AG09309 (cell line): ENCODE measurements at regions not wholly inside any gene's neighbourhood (a gene's known extent, or its start where the extent isn't known, plus 50 kb on each side); places are given as distances from the start of the nearest gene placed in this dataset.
A peak's percentile ranks its signal among the peaks of the same experiment; 100 is the strongest.

Experiments used
- DNase-seq: peaks from one replicate; pipeline ENCODE4 v3.0.0-alpha.2; 2010; ENCODE audit warnings: low read depth
- H3K4me3 ChIP-seq: 2 replicates; pipeline ENCODE4 v1.5.1; 2011; ENCODE audit warnings: mild to moderate bottlenecking, low read depth, low read length, moderate library complexity; ENCODE audit not compliant: control insufficient read depth
- TF ChIP-seq, protein P1 (sequence below): IDR thresholded peaks from 2 replicates; pipeline ENCODE4 v1.5.1; 2011; ENCODE audit warnings: mild to moderate bottlenecking, low read depth, low read length, inconsistent platforms; ENCODE audit not compliant: insufficient read depth, control insufficient read depth; ENCODE audit errors: missing control alignments

DNA sequence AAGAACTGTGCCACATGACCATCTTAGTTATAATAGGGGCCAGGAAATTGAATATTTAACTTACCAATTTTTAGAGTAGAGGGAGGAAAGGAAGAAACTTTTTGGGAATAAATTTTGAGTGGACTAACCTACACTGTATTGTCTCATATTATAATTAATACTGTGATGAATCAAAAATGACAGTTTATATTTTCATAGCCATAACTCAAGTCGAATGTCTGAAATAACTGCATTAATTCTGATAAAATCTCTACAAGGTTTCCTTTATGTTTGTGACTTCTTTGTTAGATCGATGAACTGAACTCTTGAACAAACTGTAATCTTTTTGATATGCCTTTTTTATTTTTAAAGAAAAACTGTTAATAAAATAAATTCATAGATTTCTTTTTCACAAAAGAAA, 132.8 kb upstream of the DPH6 start:
- no peak for DNase-seq
- TF ChIP-seq, protein P1, sequence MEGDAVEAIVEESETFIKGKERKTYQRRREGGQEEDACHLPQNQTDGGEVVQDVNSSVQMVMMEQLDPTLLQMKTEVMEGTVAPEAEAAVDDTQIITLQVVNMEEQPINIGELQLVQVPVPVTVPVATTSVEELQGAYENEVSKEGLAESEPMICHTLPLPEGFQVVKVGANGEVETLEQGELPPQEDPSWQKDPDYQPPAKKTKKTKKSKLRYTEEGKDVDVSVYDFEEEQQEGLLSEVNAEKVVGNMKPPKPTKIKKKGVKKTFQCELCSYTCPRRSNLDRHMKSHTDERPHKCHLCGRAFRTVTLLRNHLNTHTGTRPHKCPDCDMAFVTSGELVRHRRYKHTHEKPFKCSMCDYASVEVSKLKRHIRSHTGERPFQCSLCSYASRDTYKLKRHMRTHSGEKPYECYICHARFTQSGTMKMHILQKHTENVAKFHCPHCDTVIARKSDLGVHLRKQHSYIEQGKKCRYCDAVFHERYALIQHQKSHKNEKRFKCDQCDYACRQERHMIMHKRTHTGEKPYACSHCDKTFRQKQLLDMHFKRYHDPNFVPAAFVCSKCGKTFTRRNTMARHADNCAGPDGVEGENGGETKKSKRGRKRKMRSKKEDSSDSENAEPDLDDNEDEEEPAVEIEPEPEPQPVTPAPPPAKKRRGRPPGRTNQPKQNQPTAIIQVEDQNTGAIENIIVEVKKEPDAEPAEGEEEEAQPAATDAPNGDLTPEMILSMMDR, result no peak
- H3K4me3 ChIP-seq, result no peak overlapping the region

- no peak for DNase-seq
- H3K4me3 ChIP-seq, result no peak overlapping the region
- TF ChIP-seq, protein P1, result no peak
Observed at GRCh38 chr15:35679186-35679585, 133.2 kb upstream of the DPH6 start.

- no peak for DNase-seq
- no peak overlapping the region for H3K4me3 ChIP-seq
- TF ChIP-seq, protein P1, result no peak
Observed at GRCh38 chr15:35680951-35681350, 135.0 kb upstream of the DPH6 start.

DNA sequence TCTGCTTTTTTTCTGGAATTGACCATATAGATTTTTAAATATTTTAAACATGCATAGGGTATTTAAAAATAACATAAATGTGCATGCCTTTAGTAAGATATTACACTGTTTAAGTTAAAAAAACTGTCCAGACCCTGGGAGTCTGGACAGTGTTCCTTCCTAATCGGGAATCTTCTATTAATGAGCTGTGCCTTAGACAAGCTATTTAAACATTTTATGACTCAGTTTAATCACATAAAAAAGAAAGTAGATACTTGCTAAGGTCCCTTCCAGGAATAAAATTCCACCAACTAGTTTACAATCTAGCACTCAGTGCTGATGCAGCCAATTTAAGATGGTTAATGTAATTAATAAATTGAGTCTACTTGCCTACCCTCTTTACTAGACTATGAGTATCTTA, 140.4 kb upstream of the DPH6 start:
- DNase-seq, result no peak
- TF ChIP-seq, protein P1, result no peak
- no peak overlapping the region for H3K4me3 ChIP-seq

- TF ChIP-seq, protein P1, result no peak
- H3K4me3 ChIP-seq, result no peak overlapping the region
- no peak for DNase-seq
Observed at GRCh38 chr15:35689266-35689665, 143.3 kb upstream of the DPH6 start.

DNA sequence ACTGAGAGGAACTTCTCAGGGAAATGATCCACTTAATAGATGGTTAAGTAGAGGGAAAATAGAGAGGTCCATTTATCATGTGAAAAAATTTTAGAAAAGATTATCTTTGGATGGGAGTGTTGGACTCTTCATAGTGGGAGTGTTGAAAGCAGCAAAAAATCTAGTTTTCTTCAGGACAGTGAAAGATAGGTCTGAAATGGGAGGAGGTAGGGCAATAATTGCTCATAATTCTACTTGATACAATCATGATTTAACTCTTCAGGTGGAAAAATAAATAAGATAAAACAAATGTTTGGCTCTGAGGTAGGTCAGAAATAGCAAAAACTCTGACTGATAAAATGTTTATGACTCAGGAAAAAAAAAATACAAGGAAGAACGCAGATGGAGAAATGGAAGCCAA, 144.1 kb upstream of the DPH6 start:
- no peak for DNase-seq
- TF ChIP-seq, protein P1, result no peak
- no peak overlapping the region for H3K4me3 ChIP-seq

- peak; percentile 21 for DNase-seq
- H3K4me3 ChIP-seq, result no peak overlapping the region
- TF ChIP-seq, protein P1, result no peak
Observed at GRCh38 chr15:35690698-35691116, 144.7 kb upstream of the DPH6 start.
